GM18873 (cell line): ENCODE measurements at regions not wholly inside any gene's neighbourhood (a gene's known extent, or its start where the extent isn't known, plus 50 kb on each side); places are given as distances from the start of the nearest gene placed in this dataset.

Source experiments
- ATAC-seq: cut with Tn5 transposase; IDR thresholded peaks from one replicate; pipeline ENCODE4 v1.9.1; 2021; ENCODE audit warnings: mild to moderate bottlenecking, moderate library complexity, moderate number of reproducible peaks; ENCODE audit not compliant: unreplicated experiment, low FRiP score

DNA sequence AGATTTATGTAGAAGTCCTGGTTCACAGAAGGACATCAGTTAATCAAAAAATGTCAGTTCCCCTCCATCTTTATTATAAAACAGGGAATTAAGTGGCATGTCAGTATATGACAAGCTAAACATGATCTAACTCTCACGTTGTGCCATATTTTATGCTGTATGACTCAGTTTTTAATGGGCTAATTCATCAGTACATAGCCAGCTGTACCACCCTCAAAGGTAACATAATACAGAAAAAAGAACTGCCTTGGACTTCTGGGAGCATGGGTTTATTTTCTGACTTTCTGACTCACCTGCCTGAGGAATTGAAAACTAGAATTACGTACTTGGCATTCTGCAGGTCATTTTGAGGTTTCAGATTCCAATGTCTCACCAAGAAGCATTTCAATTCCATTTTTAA is 135.7 kb downstream of the CMPK2 start:
- no peak for ATAC-seq

DNA sequence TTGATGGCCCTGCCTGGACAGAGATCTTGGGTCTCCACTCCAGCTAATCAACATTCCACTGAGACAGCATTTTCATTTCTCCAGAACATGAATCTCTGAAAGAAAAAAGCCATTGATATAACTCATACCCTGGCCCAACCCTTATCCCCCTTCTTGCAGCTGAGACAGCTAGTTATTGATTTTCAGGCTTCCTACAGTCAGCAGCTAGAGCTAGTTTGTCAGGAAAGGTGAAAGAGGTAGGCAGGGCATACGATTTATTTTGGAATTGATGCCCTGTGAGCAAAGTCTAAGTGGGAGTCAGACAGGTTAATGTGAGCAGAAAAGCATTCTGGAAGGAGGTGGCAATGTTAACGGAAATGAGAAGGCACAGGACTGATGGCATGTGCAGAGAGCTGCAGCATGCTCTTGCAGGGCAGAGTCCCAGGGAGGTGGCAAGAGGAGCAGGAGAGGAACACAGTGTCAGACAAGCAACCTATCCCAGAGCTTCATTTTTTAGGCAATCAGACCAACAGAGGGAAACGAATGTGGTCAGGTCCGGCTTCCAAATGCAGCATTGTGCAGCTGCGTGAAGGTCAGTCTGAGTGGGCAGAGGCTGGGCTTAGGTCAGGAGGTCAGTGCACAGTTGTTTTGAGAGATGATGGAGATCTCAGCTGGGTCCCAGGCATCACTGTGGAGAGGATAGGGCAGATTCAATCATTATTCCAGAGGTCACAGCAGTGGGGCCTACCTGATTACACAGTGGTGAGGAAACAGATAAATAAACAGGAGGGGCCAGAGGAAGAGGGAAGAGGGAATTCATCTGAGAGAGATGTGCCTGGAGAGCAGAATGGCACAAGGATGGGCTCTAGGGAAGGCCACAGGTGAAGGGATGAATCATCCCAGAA is 134.8 kb downstream of the CMPK2 start:
- ATAC-seq, result no peak

DNA sequence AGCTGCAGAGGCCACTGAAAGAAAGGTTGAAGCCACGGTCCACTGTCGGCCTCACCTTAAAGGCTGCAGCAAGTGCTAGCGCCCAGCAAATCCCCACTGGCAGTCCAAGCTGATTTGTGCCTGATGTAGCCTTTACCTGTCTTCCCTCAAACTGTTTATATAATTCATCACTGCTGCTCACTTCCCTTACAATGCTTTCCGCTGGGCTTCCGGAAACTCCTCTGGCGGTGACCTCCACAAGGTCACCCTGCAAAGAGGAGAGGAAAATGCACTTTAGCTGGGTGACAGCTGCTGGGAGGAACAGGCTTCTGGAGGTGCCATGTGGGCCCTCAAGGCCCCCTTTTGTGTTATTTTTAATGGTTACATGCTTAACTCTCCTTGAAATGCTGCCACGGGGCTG is 126.2 kb downstream of the CMPK2 start:
- no peak for ATAC-seq

DNA sequence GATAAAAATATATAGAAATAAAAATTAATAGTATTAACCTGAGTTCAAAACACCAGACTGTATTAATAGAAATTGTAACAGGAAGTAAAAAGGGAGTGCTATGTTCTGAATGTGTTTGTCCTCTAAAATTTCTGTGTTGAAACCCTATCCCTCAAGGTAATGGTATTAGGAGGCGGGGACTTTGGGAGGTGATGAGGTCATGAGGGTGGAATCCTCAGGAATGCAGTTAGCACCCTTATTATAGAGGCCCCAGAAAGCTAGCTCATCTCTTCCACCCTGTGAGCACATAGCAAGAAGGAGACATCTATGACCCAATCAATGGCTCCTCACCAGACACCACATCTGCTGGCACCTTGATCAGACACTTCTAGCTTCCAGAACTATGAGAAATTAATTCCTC is 124.5 kb downstream of the CMPK2 start:
- ATAC-seq, result no peak

DNA sequence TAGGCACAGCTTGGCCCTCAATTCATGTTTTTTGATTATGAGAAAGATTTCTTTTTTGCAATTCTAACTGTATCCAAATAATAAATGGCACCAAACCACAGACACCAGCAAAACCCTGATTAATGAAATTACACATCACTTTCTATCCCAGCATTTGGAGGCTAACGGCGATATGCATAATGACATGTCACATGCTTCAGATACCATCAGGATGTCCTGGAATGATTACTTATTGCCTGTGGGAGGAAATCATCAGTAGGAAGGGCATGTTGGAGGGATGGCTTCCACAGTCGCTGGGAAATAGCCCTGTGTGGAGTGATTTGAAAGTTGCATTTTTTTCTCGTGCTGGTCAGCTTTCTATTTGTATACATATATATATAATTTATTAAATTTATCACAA is 121.7 kb downstream of the CMPK2 start:
- no peak for ATAC-seq

DNA sequence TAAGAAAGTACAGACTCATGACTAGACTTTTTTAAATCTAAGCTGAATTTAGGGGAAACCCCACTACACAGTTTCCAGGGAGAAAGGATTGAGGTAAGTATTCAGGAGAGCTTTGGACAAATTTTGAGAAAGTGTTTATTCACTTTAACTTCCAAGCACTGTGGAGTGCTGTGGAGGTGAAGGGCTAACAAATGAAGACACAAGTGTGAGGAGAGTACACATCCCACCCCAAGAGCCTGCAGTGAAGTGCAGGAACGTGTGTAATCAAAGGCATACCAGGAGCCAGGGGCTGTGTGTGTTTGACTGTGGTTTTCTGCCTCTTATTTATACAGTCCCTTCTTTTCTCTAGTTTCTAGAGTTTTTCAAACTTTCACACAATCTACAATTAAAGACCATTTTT is 118.3 kb downstream of the CMPK2 start:
- no peak for ATAC-seq

DNA sequence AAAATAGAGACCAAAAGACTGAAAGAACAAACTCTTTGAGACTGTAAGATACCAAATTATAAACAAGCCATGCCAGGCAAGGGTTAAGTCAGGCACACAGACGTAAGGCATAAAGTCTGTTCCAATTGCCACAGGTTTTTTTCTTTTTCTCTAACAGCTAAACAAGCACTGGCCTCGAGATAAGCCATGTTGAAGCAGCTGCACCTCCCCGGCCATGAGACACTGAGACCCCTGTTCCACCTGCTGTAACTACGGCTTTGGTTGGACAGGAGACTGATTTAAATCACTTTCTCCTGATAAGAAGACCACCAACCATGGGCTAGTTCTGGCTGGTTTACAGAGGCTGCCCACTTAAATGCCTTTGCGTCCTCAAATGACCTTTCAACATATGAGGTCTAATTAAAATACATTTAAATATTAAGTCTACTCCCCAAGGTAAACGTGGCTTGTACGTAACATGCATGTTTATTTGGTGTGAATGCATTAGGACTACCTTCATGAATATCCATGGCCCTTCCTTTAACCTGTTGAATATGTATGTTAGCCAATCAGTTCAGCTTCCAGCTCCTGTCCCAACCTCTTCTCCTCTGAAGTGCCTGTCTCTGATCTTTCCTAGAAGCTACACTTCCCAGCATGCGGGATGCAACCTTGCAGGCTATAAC is 117.2 kb downstream of the CMPK2 start:
- ATAC-seq, result no peak

DNA sequence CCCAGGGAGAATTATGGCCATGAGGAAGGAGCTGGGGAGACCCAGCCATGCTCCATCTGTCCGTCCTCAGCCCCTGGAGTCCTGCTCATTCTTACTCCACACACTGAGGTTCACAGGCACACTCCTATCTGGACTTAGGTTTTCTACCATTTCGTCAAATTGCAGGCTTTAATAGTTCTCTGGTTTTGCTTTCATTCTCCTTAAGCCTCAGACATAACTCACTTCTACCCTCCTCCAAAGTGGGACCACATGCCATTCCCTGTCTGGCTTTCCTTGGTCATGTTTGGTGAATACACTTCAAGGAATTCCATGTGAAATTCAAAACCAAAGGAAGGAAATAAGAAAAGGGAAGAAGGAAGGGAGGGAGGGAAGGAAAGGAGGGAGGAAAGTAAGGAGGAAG is 115.7 kb downstream of the CMPK2 start:
- no peak for ATAC-seq

DNA sequence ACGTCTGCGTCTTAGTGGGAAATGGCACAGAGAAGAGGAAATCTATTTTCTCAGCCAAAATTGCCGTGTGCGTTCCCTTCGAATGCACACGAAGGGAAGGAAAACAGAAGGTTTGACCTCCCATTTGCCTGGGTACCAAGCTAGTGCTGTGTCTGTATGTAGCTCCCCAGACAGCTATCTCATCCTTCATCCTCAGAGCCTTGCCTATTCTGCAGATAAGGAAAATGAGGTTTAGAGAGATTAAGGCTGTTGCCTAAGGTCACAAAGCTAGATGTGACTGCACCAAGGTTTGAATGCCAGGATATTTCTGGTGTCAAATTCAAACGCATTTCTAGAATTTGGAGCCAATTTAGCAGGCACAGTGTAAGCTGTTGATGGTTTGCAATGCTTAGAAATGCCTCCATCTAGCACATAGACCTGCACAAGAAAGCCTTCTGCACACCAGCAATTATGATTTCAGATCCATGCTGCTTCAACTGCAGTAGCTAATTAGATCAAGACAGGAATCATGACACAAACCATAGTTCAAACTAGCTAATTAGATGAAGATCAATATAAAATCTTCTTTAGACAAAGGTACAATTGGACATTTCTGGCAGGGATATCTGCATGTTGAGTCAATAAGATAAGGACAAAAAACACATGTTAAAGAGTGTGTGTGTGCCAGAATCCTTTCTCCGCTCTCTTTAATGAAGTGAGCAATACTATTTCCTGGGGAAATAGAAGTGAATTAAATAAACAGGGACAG is 115.1 kb downstream of the CMPK2 start:
- no peak for ATAC-seq

DNA sequence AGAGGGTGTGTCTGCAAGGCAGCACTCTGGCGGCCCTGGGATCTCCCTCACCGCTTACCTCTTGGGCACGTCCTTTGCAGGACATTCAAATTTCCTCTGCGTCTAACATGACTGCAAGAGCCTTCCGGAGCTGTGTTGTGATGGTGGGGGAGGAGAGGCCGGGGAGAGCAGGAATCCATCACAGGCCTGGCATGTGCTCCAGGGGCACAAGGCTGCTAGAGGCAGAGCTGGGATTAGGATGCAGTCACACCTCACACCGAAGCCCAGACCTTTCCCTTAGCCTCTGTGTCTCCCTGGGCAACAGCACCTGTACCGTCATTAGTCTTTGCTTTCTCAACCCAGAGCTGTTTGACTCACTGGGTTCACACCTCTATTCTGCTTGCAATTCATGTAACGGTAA is 111.3 kb downstream of the CMPK2 start:
- no peak for ATAC-seq

DNA sequence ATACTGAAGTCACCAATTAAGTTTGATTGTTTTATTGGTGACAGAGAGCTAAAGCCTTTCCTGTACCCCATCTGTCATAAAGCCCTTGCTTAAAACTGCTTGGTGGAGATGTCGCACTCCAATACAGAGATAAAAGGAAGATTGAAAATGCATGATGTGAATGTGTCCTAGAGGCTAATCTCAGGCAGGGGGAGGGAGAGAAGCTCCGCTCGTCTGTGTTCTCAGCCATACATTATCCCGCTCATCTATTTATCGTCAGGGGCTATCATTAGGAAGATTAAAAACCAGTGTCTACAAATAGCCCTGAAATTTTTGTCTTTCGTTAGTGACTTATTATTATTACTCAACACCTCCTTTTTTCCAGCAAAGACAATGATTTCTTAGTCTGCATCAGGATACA is 110.3 kb downstream of the CMPK2 start:
- ATAC-seq, result no peak

DNA sequence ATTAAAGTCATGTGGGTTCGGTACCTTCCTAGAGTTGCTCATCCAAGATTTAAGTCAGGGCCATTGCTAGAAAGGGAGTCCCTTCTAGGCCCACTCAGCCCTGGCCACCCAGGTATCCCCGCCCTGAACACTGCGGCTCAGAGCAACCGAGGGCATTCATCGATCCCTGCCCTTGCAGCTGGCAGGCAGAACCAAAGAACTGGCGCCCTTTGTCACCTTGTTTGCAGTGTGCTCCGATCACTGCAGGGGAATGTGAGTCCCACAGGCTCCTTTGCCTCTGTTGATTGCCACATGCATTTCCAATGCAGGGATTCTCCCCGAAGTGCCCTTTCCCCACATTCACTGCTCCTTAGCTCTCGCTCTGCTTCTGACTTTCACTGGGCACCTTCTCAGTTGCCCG is 108.5 kb downstream of the CMPK2 start:
- no peak for ATAC-seq

DNA sequence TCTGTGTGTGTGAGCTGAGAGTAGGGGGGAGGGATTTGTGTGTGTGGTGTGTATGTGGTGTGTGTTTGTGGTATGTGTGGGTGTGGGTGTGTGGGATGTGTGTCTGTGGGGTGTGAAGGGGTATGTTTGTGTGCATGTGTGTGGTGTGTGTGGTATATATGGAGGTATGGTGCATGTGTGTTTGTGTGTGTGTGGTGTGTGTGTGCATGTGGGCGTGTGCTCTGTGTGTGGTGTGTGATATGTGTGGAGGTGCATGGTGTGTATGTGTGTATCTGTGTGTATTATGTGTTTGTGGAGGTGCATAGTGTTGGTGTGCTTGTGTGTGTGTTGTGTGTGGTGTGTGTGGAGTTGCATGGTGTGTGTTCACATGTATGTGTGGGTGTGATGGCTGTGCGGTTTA is 106.0 kb downstream of the CMPK2 start:
- ATAC-seq, result no peak

DNA sequence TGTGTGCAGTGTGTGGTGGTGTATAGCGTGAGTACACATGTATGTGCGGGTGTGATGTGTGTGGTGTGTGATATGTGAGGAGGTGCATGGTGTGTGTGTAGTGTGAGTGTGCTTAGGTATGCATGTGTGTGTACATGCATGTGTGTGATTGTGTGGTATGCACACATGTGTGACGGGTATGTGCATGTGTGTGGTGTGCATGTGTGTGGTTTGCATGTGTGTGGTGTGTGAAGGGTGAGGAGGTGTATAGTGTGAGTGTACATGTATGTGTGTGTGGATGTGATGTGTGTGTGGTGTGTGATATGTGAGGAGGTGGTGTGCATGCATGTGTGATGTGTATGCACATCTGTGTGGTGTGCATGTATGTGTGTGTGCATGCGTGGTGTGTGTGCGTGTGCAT is 105.6 kb downstream of the CMPK2 start:
- no peak for ATAC-seq

DNA sequence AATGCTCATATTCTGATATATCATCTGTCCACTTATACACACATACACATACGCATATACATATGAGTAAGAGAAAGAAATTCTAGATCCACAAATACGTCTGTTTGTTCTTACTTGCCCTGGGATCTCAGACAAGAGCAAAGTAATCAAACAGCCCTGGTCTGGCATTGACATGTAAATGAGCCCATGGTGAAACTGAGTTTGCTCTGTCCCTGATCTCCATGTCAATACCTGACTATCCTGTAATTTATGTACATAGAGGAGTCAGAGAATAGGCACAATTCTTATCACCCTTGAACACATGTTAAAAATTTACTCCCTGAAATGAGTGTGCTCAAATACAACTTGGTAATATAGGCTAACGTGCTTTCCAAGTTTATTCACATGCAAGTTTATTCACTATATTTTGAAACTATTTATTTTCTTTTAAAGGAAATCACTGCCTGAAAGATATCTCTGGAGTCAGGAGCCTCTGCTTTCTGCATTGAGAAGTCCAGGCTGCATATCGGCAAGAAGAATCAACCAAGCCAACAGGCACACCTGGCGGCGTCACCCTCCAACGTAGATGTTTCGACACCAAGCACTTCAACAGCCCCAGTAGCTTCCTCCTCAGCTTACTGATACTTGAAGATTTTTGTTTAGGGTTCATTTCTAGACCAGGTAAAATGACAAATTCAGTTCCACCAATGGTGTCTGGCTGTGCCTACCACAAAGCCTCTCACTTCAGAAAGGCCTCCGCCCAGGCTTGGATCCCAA is 100.6 kb downstream of the CMPK2 start:
- ATAC-seq, result no peak

DNA sequence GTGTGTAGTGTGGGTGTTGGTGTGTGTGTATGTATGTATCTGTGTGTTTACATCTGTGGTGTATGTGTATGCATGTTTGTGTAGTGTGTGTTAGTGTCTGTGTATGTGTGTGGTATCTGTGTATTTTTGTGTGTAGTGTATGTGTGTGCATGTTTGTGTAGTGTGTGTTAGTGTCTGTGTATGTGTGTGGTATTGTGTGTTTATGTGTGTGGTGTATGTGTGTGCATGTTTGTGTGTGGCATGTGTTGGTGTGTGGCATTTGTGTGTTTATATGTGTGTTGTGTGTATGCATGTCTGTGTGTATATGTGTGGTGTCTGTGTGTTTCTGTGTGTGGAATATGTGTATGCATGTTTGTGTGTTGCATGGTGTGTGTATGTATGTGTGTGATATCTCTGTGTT is 96.4 kb downstream of the CMPK2 start:
- ATAC-seq, result no peak

DNA sequence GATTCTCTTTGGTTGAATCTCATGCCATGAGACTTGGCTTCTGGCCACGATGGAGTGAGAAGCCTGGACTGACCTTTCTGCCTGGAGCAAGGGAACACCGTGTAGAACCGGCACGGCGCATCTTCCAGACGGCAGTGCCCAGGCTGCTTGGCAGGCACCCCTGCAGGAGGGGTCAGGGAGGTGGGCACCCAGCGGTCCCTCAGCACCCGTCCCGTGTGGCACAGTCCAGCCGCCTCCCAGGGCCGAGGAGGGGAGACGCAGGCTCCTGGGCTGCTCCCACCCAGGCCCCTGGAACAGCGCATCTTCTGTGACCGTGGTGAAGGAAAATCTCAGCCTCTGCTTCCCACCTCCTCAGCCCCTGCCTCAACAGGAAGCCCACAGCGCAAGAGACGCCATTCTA is 95.7 kb downstream of the CMPK2 start:
- ATAC-seq, result no peak

DNA sequence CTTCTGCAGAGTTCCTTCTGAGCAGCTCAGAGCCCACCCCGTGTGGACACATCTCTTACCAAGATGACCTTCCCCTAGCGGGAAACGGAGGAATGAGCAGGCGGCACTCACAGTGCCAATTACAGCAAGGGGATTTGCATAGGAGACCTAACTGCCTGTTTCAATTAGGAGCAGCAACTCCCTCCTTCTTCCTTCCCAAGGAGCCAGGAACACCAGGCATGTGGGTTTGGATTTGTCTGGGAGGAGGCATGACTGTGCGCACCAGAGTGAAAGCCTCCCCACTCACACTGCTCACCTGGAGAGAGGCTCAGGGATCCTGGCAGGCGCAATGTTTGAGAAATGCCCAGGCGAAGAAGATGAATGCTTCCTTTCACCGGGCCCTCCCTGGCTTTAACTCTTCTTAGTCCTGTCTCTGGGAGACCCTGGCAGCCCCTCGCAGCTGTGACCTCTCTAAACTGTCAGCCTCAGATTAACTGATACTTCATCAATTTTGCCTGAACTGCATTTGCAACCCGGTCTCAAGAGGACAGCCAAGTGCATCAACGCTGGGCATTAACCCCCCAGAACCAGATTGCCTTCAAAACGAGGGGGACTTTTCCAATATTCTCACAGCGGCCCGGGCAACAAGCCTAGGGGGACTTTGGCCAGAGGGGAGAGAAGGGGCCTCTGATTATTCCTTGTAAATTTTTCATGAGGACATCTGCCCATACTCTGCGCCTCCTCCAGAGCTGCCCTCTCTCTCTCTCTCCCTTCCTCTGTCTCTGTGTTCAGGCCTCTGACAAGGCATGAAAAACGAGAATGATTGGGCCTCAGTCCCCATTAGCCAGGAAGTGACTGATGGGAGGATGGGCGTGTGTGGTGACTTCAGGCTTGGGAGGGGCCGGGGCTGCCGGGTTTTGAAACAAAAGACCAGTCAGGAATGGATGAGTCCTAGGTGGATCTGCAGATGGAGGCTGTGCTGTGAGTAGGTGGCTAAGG is 93.8 kb downstream of the CMPK2 start:
- no peak for ATAC-seq

DNA sequence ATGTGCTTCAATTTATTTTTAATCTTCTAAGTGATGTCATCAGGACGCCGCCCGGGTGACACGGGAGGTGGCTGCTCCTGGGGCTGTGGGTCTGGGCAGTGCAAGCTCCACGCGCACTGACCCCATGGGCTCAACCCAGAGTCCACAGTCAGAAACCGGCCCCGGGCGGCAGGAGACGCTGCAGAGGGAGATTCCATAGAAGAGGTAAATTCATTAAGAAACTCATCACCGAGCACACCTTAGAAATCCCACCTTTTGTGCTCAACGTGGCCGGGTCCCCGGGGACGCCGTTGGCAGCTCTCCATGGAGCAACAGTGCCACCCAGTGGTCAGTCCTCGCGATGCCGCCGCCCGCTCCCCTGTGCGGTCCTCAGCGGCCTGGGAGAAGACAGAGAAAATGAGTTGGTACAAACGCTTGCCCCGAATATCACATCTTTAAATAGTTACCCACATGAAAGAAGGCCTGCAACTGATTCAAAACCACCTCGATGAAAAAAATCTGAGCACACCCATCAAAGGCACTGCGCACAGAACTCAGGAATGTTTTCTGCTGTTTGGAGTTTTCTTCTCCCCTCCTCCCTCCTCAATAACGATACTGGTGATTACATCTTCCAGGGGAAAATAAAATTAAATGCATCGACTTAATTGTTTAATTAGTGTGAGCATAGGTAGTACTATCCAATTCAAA is 92.6 kb downstream of the CMPK2 start:
- peak; percentile 80 for ATAC-seq
